GM12878 (cell line): ENCODE measurements at regions not wholly inside any gene's neighbourhood (a gene's known extent, or its start where the extent isn't known, plus 50 kb on each side); places are given as distances from the start of the nearest gene placed in this dataset.

Experiments
- ATAC-seq: fragments of 200-7000 bp; cut with Tn5 transposase; 3 replicates; pipeline ENCODE4 v1.9.1; 2020; ENCODE audit warnings: mild to moderate bottlenecking, moderate library complexity
- BruUV-seq: library from RNA; stranded (reverse); fragments of 400-500 nt; replicated peaks from 2 replicates; lab custom pipeline; 2021; lab: Mats Ljungman, UMichigan
- CTCF ChIA-PET: fragments of 300-600 bp; sonication (Branson Sonifier 250); formaldehyde crosslinking; extraction: SDS; loops from one replicate; lab custom pipeline; 2021; ENCODE audit warnings: inconsistent platforms; lab: Yijun Ruan, JAX
- POLR2A ChIA-PET: fragments of 350-600 bp; formaldehyde crosslinking; extraction: SDS; loops from one replicate; lab custom pipeline; 2021; ENCODE audit warnings: inconsistent platforms; lab: Charles Lee
- RAD21 ChIA-PET: fragments of 300-600 bp; sonication (Branson Sonifier 250); formaldehyde crosslinking; loops from one replicate; lab custom pipeline; 2023; ENCODE audit warnings: antibody characterized with exemption; ENCODE audit not compliant: unreplicated experiment; lab: Charles Lee
- SMC1A ChIA-PET: fragments of 300-600 bp; sonication (Branson Sonifier 250); formaldehyde crosslinking; loops from one replicate; lab custom pipeline; 2023; ENCODE audit not compliant: unreplicated experiment, uncharacterized antibody; lab: Charles Lee
- DNase-seq: peaks from one replicate; pipeline ENCODE4 v3.0.0-alpha.2; 2011; ENCODE audit warnings: low read depth, low spot score
- FAIRE-seq: peaks from 3 replicates; lab custom pipeline; 2011; peaks lifted over from hg19 to GRCh38; lab: Jason Lieb, UNC
- H2AFZ ChIP-seq: 2 replicates; pipeline ENCODE4 v1.6.0; 2011; ENCODE audit warnings: low read depth, low read length, control low read depth; ENCODE audit not compliant: control insufficient read depth
- H3K27ac ChIP-seq: 2 replicates; pipeline ENCODE4 v1.5.1; 2011; ENCODE audit warnings: control low read depth; ENCODE audit not compliant: control insufficient read depth, insufficient read depth
- H3K27me3 ChIP-seq, 2 experiments: replicated peaks in 1 of 2; 2 replicates each; pipeline versions ENCODE4 v1.6.0 to v1.6.1; 2011; ENCODE audit warnings: low read length in 1 of 2; ENCODE audit not compliant: control insufficient read depth in 2 of 2, insufficient read depth in 2 of 2
- H3K36me3 ChIP-seq, 2 experiments: 2 replicates each; pipeline ENCODE4 v1.5.1; 2011; ENCODE audit warnings: low read length in 1 of 2; ENCODE audit not compliant: control insufficient read depth in 2 of 2, insufficient read depth in 2 of 2
- H3K4me1 ChIP-seq: 2 replicates; pipeline ENCODE4 v1.6.1; 2011; ENCODE audit warnings: mild to moderate bottlenecking, low read length, moderate library complexity, mixed read lengths; ENCODE audit not compliant: control insufficient read depth, insufficient read depth
- H3K4me2 ChIP-seq: 2 replicates; pipeline ENCODE4 v1.6.0; 2011; ENCODE audit warnings: control low read depth; ENCODE audit not compliant: control insufficient read depth, insufficient read depth
- H3K4me3 ChIP-seq: fragments of 200-600 bp; sonication (generic); 2 replicates; pipeline ENCODE4 v1.5.1; 2016
- H3K79me2 ChIP-seq: 2 replicates; pipeline ENCODE4 v1.6.0; 2011; ENCODE audit warnings: low read length; ENCODE audit not compliant: control insufficient read depth, insufficient read depth
- H3K9ac ChIP-seq: 2 replicates; pipeline ENCODE4 v1.8.0; 2011; ENCODE audit warnings: low read length, control low read depth, mixed read lengths; ENCODE audit not compliant: control insufficient read depth, insufficient read depth
- H3K9me3 ChIP-seq: replicated peaks from 3 replicates; pipeline ENCODE4 v1.5.1; 2011; ENCODE audit warnings: mild to moderate bottlenecking, low read length; ENCODE audit not compliant: control insufficient read depth, insufficient read depth
- H4K20me1 ChIP-seq: 2 replicates; pipeline ENCODE4 v1.6.0; 2011; ENCODE audit not compliant: control insufficient read depth, insufficient read depth
- ATF2 ChIP-seq: IDR thresholded peaks from 2 replicates; pipeline ENCODE4 v1.6.1; 2012; ENCODE audit warnings: low read length, inconsistent platforms
- CTCF ChIP-seq, 3 experiments: IDR thresholded peaks in 2 of 3; conservative IDR thresholded peaks in 1 of 3; 2 replicates each; pipeline ENCODE4 v1.5.1; 2011; ENCODE audit warnings: low read depth in 3 of 3, low read length in 3 of 3, mild to moderate bottlenecking in 3 of 3, control low read depth in 2 of 3, moderate library complexity in 2 of 3, inconsistent platforms in 1 of 3, mixed read lengths in 1 of 3; ENCODE audit not compliant: control insufficient read depth in 2 of 3, insufficient read depth in 1 of 3; ENCODE audit errors: extremely low read depth in 1 of 3
- ESRRA ChIP-seq: IDR thresholded peaks from 2 replicates; pipeline ENCODE4 v1.6.1; 2012; ENCODE audit warnings: mild to moderate bottlenecking, low read length, improper control_type of control experiment
- JUNB ChIP-seq: IDR thresholded peaks from 2 replicates; pipeline ENCODE4 v1.6.1; 2016; ENCODE audit warnings: antibody characterized with exemption, mild to moderate bottlenecking
- POLR2AphosphoS5 ChIP-seq: IDR thresholded peaks from 2 replicates; pipeline ENCODE4 v1.6.1; 2011; ENCODE audit warnings: mild to moderate bottlenecking, low read length, inconsistent platforms
- ZNF622 ChIP-seq: fragments of 450-650 bp; IDR thresholded peaks from 2 replicates; pipeline ENCODE4 v1.6.1; 2017; ENCODE audit warnings: mild to moderate bottlenecking, inconsistent platforms
- ZZZ3 ChIP-seq: IDR thresholded peaks from 2 replicates; pipeline ENCODE4 v1.6.1; 2011; ENCODE audit warnings: low read depth; ENCODE audit not compliant: control insufficient read depth, insufficient read length
- WGBS: methylation state at CpG from one replicate; pipeline ENCODE4 v1.1.6; 2016; ENCODE audit warnings: low lambda C conversion rate; ENCODE audit not compliant: insufficient replicate concordance, insufficient coverage; ENCODE audit errors: missing lambda C conversion rate; 5-methylcytosine and 5-hydroxymethylcytosine counted together
- in situ Hi-C: fragments of 300-500 bp; cut with MboI; formaldehyde crosslinking; loops from 9 replicates; pipeline ENCODE4 v1.14.3; 2018; ENCODE audit warnings: mixed read lengths
- intact Hi-C: fragments of 100-400 bp; cut with micrococcal nuclease; formaldehyde crosslinking; loops from one replicate; pipeline ENCODE4 v1.14.2; 2022; ENCODE audit not compliant: unreplicated experiment
- TF ChIP-seq, protein P1 (sequence below): fragments of 450-650 bp; IDR thresholded peaks from 2 replicates; pipeline ENCODE4 v1.6.1; 2016; ENCODE audit warnings: mild to moderate bottlenecking
- TF ChIP-seq, protein P2 (sequence below): IDR thresholded peaks from 2 replicates; pipeline ENCODE4 v1.6.1; 2011; ENCODE audit warnings: low read depth, low read length, improper control_type of control experiment, borderline replicate concordance

GRCh38 chr3:23017801-23018200 is 185.3 kb upstream of the UBE2E2 start:
- TF ChIP-seq, protein P1, sequence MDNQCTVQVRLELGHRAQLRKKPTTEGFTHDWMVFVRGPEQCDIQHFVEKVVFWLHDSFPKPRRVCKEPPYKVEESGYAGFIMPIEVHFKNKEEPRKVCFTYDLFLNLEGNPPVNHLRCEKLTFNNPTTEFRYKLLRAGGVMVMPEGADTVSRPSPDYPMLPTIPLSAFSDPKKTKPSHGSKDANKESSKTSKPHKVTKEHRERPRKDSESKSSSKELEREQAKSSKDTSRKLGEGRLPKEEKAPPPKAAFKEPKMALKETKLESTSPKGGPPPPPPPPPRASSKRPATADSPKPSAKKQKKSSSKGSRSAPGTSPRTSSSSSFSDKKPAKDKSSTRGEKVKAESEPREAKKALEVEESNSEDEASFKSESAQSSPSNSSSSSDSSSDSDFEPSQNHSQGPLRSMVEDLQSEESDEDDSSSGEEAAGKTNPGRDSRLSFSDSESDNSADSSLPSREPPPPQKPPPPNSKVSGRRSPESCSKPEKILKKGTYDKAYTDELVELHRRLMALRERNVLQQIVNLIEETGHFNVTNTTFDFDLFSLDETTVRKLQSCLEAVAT: no peak
- TF ChIP-seq POLR2AphosphoS5 (no peak), ESRRA (no peak), ZNF622 (no peak), JUNB (no peak), CTCF (IDR thresholded peaks at IDR 0.05 in 2 of 3, conservative IDR thresholded peaks at IDR 0.05 in 1 of 3; ENCODE audit: control insufficient read depth in 2 of 3, extremely low read depth in 1 of 3, insufficient read depth in 1 of 3, low read depth in 3 of 3, low read length in 3 of 3) (no peak), ZZZ3 (no peak), ATF2 (no peak)
- TF ChIP-seq, protein P2, sequence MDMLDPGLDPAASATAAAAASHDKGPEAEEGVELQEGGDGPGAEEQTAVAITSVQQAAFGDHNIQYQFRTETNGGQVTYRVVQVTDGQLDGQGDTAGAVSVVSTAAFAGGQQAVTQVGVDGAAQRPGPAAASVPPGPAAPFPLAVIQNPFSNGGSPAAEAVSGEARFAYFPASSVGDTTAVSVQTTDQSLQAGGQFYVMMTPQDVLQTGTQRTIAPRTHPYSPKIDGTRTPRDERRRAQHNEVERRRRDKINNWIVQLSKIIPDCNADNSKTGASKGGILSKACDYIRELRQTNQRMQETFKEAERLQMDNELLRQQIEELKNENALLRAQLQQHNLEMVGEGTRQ: no peak
- no peak for FAIRE-seq
- WGBS: 0% methylated on average over 1 of the region's 1 CpG
- ChIA-PET SMC1A (interaction anchor here (1.2 kb wide), 1 partner anchor 16 kb away, joined by 4 read pairs; no protein-coding TSS in a partner anchor), CTCF (no interaction called here), RAD21 (no interaction called here), POLR2A (no interaction called here)
- no peak for ATAC-seq
- in situ Hi-C loops (no loop called here), intact Hi-C loops (no loop called here)
- no peak overlapping the region for H3K4me2 ChIP-seq
- H3K27me3 ChIP-seq: no peaks in the 10 kb centered on the region
- H2AFZ ChIP-seq: no peak overlapping the region
- H4K20me1 ChIP-seq: no peaks in the 10 kb centered on the region
- no peaks in the 10 kb centered on the region for H3K9me3 ChIP-seq
- H3K79me2 ChIP-seq: no peaks in the 10 kb centered on the region
- no peaks in the 10 kb centered on the region for H3K4me1 ChIP-seq
- no peaks in the 10 kb centered on the region for H3K36me3 ChIP-seq
- no peak overlapping the region for H3K4me3 ChIP-seq
- no TSS peak for BruUV-seq
- no peak overlapping the region for H3K9ac ChIP-seq
- H3K27ac ChIP-seq: no peak overlapping the region
- DNase-seq: no peak
